ENCODE measurements at regions not wholly inside any gene's neighbourhood (a gene's known extent, or its start where the extent isn't known, plus 50 kb on each side); places are given as distances from the start of the nearest gene placed in this dataset.

GRCh38 chr2:10968176-10968575 is 56.4 kb downstream of the KCNF1 start:
- H3K27ac Mint-ChIP-seq = no peak overlapping the region
- Histone ChIP-seq H3K27ac (ENCODE audit: low read depth) (no peak overlapping the region), H3K4me2 (no peak overlapping the region), H3K9me2 (ENCODE audit: insufficient read depth) (no peaks in the 10 kb centered on the region), H3K36me3 (ENCODE audit: insufficient read depth) (no peaks in the 10 kb centered on the region), H2AFZ (no peak overlapping the region), H3K4me3 (no peak overlapping the region), H3K4me1 (ENCODE audit: insufficient read depth) (no peaks in the 10 kb centered on the region; the same call in 1 of the 2 replicates), H3K79me2 (replicated peaks; ENCODE audit: insufficient read depth) (no peaks in the 10 kb centered on the region), H3F3A (replicated peaks; ENCODE audit: low read depth) (no peaks in the 10 kb centered on the region), H3K27me3 (ENCODE audit: insufficient read depth) (no peaks in the 10 kb centered on the region), H4K20me1 (replicated peaks; ENCODE audit: insufficient read depth) (no peaks in the 10 kb centered on the region)
- H3K36me3 Mint-ChIP-seq (ENCODE audit: low read depth) = no peaks in the 10 kb centered on the region
- no peak overlapping the region for H3K4me3 Mint-ChIP-seq
- H3K4me1 Mint-ChIP-seq = peaks cover 22% of the 10 kb centered on the region
- no peaks in the 10 kb centered on the region for H3K9me3 Mint-ChIP-seq
- TF ChIP-seq ZNF331 (CRISPR knock-in tag; IDR thresholded peaks at IDR 0.05; ENCODE audit: low read depth) = no peak
- TF ChIP-seq EZH2 (IDR thresholded peaks at IDR 0.05; ENCODE audit: low read depth, unreplicated experiment) = no peak
- TF ChIP-seq, protein P1, sequence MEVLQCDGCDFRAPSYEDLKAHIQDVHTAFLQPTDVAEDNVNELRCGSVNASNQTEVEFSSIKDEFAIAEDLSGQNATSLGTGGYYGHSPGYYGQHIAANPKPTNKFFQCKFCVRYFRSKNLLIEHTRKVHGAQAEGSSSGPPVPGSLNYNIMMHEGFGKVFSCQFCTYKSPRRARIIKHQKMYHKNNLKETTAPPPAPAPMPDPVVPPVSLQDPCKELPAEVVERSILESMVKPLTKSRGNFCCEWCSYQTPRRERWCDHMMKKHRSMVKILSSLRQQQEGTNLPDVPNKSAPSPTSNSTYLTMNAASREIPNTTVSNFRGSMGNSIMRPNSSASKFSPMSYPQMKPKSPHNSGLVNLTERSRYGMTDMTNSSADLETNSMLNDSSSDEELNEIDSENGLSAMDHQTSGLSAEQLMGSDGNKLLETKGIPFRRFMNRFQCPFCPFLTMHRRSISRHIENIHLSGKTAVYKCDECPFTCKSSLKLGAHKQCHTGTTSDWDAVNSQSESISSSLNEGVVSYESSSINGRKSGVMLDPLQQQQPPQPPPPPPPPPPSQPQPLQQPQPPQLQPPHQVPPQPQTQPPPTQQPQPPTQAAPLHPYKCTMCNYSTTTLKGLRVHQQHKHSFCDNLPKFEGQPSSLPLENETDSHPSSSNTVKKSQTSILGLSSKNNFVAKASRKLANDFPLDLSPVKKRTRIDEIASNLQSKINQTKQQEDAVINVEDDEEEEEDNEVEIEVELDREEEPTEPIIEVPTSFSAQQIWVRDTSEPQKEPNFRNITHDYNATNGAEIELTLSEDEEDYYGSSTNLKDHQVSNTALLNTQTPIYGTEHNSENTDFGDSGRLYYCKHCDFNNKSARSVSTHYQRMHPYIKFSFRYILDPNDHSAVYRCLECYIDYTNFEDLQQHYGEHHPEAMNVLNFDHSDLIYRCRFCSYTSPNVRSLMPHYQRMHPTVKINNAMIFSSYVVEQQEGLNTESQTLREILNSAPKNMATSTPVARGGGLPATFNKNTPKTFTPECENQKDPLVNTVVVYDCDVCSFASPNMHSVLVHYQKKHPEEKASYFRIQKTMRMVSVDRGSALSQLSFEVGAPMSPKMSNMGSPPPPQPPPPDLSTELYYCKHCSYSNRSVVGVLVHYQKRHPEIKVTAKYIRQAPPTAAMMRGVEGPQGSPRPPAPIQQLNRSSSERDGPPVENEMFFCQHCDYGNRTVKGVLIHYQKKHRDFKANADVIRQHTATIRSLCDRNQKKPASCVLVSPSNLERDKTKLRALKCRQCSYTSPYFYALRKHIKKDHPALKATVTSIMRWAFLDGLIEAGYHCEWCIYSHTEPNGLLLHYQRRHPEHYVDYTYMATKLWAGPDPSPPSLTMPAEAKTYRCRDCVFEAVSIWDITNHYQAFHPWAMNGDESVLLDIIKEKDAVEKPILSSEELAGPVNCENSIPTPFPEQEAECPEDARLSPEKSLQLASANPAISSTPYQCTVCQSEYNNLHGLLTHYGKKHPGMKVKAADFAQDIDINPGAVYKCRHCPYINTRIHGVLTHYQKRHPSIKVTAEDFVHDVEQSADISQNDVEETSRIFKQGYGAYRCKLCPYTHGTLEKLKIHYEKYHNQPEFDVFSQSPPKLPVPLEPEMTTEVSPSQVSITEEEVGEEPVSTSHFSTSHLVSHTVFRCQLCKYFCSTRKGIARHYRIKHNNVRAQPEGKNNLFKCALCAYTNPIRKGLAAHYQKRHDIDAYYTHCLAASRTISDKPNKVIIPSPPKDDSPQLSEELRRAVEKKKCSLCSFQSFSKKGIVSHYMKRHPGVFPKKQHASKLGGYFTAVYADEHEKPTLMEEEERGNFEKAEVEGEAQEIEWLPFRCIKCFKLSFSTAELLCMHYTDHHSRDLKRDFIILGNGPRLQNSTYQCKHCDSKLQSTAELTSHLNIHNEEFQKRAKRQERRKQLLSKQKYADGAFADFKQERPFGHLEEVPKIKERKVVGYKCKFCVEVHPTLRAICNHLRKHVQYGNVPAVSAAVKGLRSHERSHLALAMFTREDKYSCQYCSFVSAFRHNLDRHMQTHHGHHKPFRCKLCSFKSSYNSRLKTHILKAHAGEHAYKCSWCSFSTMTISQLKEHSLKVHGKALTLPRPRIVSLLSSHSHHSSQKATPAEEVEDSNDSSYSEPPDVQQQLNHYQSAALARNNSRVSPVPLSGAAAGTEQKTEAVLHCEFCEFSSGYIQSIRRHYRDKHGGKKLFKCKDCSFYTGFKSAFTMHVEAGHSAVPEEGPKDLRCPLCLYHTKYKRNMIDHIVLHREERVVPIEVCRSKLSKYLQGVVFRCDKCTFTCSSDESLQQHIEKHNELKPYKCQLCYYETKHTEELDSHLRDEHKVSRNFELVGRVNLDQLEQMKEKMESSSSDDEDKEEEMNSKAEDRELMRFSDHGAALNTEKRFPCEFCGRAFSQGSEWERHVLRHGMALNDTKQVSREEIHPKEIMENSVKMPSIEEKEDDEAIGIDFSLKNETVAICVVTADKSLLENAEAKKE (CRISPR knock-in tag; IDR thresholded peaks at IDR 0.05) = no peak
- TF ChIP-seq CTCF (conservative IDR thresholded peaks at IDR 0.05; ENCODE audit: low read depth in 2 of 2) = no peak
- no peak for TF ChIP-seq JUNB (IDR thresholded peaks at IDR 0.05; ENCODE audit: unreplicated experiment)
- no peak for TF ChIP-seq STAT1 (IDR thresholded peaks at IDR 0.05; ENCODE audit: unreplicated experiment)
- TF ChIP-seq CREB1 (CRISPR knock-in tag; IDR thresholded peaks at IDR 0.05; ENCODE audit: low read depth) = no peak
- TF ChIP-seq, protein P2, sequence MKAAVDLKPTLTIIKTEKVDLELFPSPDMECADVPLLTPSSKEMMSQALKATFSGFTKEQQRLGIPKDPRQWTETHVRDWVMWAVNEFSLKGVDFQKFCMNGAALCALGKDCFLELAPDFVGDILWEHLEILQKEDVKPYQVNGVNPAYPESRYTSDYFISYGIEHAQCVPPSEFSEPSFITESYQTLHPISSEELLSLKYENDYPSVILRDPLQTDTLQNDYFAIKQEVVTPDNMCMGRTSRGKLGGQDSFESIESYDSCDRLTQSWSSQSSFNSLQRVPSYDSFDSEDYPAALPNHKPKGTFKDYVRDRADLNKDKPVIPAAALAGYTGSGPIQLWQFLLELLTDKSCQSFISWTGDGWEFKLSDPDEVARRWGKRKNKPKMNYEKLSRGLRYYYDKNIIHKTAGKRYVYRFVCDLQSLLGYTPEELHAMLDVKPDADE (IDR thresholded peaks at IDR 0.05) = no peak
- no peak for TF ChIP-seq REST (IDR thresholded peaks at IDR 0.05; ENCODE audit: unreplicated experiment)
- TF ChIP-seq NANOG (IDR thresholded peaks at IDR 0.05; ENCODE audit: borderline replicate concordance) = no peak
- TF ChIP-seq POLR2AphosphoS5 (IDR thresholded peaks at IDR 0.05; ENCODE audit: low read depth) = no peak
- H3K27me3 Mint-ChIP-seq (ENCODE audit: insufficient read depth, low read depth, poor library complexity) = peaks cover 10% of the 10 kb centered on the region
- DNase-seq (ENCODE audit: low spot score) (no peak), ATAC-seq (no peak)

Data from GM23338 (cell line).